ENCODE measurements at regions not wholly inside any gene's neighbourhood (a gene's known extent, or its start where the extent isn't known, plus 50 kb on each side); places are given as distances from the start of the nearest gene placed in this dataset.

DNA sequence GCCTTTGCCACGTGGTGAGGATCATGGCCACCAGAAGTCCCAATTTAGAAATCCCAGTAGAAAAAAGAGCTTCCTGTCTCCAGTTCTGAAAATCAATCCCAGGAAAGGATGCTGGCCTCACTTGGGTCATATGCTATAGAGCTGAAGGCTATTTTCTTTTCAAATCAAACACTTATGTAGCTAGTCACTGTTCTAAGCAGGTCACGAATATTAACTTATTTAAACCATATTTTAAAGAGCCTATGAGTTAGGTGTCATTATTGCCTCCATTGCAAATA is 97.5 kb downstream of the VCPKMT start:
- TF ChIP-seq ZFX (IDR thresholded peaks at IDR 0.05; ENCODE audit: borderline replicate concordance) = no peak
- TF ChIP-seq, protein P1, sequence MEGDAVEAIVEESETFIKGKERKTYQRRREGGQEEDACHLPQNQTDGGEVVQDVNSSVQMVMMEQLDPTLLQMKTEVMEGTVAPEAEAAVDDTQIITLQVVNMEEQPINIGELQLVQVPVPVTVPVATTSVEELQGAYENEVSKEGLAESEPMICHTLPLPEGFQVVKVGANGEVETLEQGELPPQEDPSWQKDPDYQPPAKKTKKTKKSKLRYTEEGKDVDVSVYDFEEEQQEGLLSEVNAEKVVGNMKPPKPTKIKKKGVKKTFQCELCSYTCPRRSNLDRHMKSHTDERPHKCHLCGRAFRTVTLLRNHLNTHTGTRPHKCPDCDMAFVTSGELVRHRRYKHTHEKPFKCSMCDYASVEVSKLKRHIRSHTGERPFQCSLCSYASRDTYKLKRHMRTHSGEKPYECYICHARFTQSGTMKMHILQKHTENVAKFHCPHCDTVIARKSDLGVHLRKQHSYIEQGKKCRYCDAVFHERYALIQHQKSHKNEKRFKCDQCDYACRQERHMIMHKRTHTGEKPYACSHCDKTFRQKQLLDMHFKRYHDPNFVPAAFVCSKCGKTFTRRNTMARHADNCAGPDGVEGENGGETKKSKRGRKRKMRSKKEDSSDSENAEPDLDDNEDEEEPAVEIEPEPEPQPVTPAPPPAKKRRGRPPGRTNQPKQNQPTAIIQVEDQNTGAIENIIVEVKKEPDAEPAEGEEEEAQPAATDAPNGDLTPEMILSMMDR (IDR thresholded peaks at IDR 0.05) = no peak

Measured in 22Rv1 (cell line).